ENCODE measurements at regions not wholly inside any gene's neighbourhood (a gene's known extent, or its start where the extent isn't known, plus 50 kb on each side); places are given as distances from the start of the nearest gene placed in this dataset.

DNA sequence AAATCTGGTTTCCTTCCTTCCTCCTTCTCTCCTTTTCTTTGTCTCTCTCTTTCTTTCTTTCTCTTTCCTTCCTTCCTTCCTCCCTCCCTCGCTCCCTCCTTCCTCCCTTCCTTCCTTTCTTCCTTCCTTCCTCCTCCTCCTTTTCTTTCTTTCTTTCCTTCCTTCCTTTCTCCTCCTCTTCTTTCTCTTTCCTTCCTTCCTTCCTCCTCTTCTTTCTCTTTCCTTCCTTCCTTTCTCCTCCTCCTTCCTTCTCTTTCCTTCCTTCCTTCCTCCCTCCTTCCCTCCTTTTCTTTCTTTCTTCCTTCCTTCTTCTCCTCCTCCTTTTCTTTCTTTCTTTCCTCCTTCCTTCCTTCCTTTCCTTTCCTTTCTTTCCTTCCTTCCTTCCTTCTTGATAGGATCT lies 61.2 kb downstream of the VIP start:
- no peaks in the 10 kb centered on the region for H3K4me1 ChIP-seq (ENCODE audit: insufficient read depth, low read length, severe bottlenecking)
- no peak overlapping the region for H3K4me2 ChIP-seq (ENCODE audit: low read length)
- H3K27me3 ChIP-seq (ENCODE audit: insufficient read depth, low read length): no peaks in the 10 kb centered on the region
- H3K36me3 ChIP-seq (ENCODE audit: insufficient read depth, low read length): no peaks in the 10 kb centered on the region
- no peak for TF ChIP-seq EZH2 (IDR thresholded peaks at IDR 0.05; ENCODE audit: borderline replicate concordance, low read length)
- TF ChIP-seq, protein P1, sequence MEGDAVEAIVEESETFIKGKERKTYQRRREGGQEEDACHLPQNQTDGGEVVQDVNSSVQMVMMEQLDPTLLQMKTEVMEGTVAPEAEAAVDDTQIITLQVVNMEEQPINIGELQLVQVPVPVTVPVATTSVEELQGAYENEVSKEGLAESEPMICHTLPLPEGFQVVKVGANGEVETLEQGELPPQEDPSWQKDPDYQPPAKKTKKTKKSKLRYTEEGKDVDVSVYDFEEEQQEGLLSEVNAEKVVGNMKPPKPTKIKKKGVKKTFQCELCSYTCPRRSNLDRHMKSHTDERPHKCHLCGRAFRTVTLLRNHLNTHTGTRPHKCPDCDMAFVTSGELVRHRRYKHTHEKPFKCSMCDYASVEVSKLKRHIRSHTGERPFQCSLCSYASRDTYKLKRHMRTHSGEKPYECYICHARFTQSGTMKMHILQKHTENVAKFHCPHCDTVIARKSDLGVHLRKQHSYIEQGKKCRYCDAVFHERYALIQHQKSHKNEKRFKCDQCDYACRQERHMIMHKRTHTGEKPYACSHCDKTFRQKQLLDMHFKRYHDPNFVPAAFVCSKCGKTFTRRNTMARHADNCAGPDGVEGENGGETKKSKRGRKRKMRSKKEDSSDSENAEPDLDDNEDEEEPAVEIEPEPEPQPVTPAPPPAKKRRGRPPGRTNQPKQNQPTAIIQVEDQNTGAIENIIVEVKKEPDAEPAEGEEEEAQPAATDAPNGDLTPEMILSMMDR (IDR thresholded peaks at IDR 0.05; ENCODE audit: low read length): no peak
- no peak overlapping the region for H3K4me3 ChIP-seq (ENCODE audit: low read depth, low read length, poor library complexity, severe bottlenecking)
- H3K9ac ChIP-seq (ENCODE audit: low read length): no peak overlapping the region
- H3F3A ChIP-seq (ENCODE audit: insufficient read depth, low read length): no peaks in the 10 kb centered on the region
- no peak overlapping the region for H2AFZ ChIP-seq (ENCODE audit: low read length)
- H3K9me2 ChIP-seq (ENCODE audit: low read depth, low read length): no peaks in the 10 kb centered on the region
- no peaks in the 10 kb centered on the region for H3K9me3 ChIP-seq (ENCODE audit: low read length)
- no peaks in the 10 kb centered on the region for H4K20me1 ChIP-seq (ENCODE audit: insufficient read depth, low read length)
- H3K27ac ChIP-seq (ENCODE audit: low read depth, low read length, poor library complexity, severe bottlenecking): no peak overlapping the region
- H3K79me2 ChIP-seq (ENCODE audit: insufficient read depth, low read length): no peaks in the 10 kb centered on the region

DNA sequence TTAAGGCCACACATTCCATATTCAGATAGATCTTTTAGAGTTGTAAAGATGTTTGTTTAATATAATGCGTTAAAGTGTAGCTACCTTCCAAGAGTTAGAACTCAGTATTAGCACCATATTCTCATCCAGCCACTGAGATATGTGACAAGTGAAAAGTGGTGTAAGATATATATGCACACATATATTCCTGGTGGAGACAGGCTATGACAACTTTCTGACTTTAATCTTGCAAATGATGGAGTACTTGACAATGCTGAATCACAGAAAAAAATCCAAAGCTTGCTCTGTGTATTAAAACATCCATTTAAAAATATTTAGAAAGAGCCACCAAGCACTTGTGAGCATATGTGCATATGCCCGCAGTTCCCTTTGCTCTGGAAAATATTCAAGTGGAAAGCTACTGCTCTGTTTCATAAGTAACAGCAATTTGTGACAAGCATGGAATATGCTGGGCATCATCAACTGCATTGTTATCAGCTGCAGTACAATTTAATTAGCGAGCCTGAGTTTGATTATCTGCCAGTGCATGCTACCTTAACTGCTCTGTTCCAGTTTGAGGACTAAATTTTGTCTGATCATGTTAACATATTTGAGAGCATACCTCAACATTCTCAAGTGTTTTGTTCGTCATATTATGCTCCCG lies 64.8 kb downstream of the VIP start:
- no peak overlapping the region for H3K27ac ChIP-seq (ENCODE audit: low read depth, low read length, poor library complexity, severe bottlenecking)
- no peaks in the 10 kb centered on the region for H4K20me1 ChIP-seq (ENCODE audit: insufficient read depth, low read length)
- no peaks in the 10 kb centered on the region for H3K36me3 ChIP-seq (ENCODE audit: insufficient read depth, low read length)
- H3K9ac ChIP-seq (ENCODE audit: low read length): no peak overlapping the region
- H3K4me3 ChIP-seq (ENCODE audit: low read depth, low read length, poor library complexity, severe bottlenecking): no peak overlapping the region
- TF ChIP-seq EZH2 (IDR thresholded peaks at IDR 0.05; ENCODE audit: borderline replicate concordance, low read length): no peak
- TF ChIP-seq, protein P1 (IDR thresholded peaks at IDR 0.05; ENCODE audit: low read length): no peak
- no peaks in the 10 kb centered on the region for H3K27me3 ChIP-seq (ENCODE audit: insufficient read depth, low read length)
- no peaks in the 10 kb centered on the region for H3F3A ChIP-seq (ENCODE audit: insufficient read depth, low read length)
- no peaks in the 10 kb centered on the region for H3K4me1 ChIP-seq (ENCODE audit: insufficient read depth, low read length, severe bottlenecking)
- no peak overlapping the region for H2AFZ ChIP-seq (ENCODE audit: low read length)
- H3K9me2 ChIP-seq (ENCODE audit: low read depth, low read length): no peaks in the 10 kb centered on the region
- no peak overlapping the region for H3K4me2 ChIP-seq (ENCODE audit: low read length)
- H3K79me2 ChIP-seq (ENCODE audit: insufficient read depth, low read length): no peaks in the 10 kb centered on the region
- H3K9me3 ChIP-seq (ENCODE audit: low read length): no peaks in the 10 kb centered on the region

DNA sequence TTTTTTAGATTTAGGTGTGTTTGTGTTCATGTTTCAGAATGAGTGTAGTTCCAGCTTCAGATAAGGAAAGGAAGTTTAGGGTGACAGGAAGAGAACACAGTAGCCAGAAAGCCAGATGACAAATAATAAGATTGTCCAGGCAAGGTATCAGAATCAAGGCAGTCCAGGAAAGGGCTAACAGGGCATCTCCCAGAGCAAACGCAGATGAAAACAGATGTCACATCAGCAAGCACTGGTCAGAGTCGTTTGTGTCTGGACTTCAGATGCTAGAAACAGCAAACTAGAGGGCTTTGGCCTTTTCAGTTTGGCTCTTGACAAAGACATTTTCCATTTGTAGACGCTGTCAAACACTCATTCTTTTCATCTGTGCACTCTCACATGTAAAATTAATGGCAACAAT lies 65.5 kb downstream of the VIP start:
- H3K36me3 ChIP-seq (ENCODE audit: insufficient read depth, low read length): no peaks in the 10 kb centered on the region
- H3K9me3 ChIP-seq (ENCODE audit: low read length): no peaks in the 10 kb centered on the region
- no peak overlapping the region for H2AFZ ChIP-seq (ENCODE audit: low read length)
- no peaks in the 10 kb centered on the region for H3K4me1 ChIP-seq (ENCODE audit: insufficient read depth, low read length, severe bottlenecking)
- H3K27ac ChIP-seq (ENCODE audit: low read depth, low read length, poor library complexity, severe bottlenecking): no peak overlapping the region
- no peaks in the 10 kb centered on the region for H3K27me3 ChIP-seq (ENCODE audit: insufficient read depth, low read length)
- H3K79me2 ChIP-seq (ENCODE audit: insufficient read depth, low read length): no peaks in the 10 kb centered on the region
- H3K9me2 ChIP-seq (ENCODE audit: low read depth, low read length): no peaks in the 10 kb centered on the region
- H4K20me1 ChIP-seq (ENCODE audit: insufficient read depth, low read length): no peaks in the 10 kb centered on the region
- TF ChIP-seq EZH2 (IDR thresholded peaks at IDR 0.05; ENCODE audit: borderline replicate concordance, low read length): no peak
- TF ChIP-seq, protein P1 (IDR thresholded peaks at IDR 0.05; ENCODE audit: low read length): no peak
- no peak overlapping the region for H3K4me3 ChIP-seq (ENCODE audit: low read depth, low read length, poor library complexity, severe bottlenecking)
- no peak overlapping the region for H3K4me2 ChIP-seq (ENCODE audit: low read length)
- no peaks in the 10 kb centered on the region for H3F3A ChIP-seq (ENCODE audit: insufficient read depth, low read length)
- no peak overlapping the region for H3K9ac ChIP-seq (ENCODE audit: low read length)
